NCI-H1694 (cell line): ENCODE measurements at regions not wholly inside any gene's neighbourhood (a gene's known extent, or its start where the extent isn't known, plus 50 kb on each side); places are given as distances from the start of the nearest gene placed in this dataset.

Experiments
- DNase-seq: peaks from one replicate; lab custom pipeline; 2025; lab: John Stamatoyannopoulos, UW

DNA sequence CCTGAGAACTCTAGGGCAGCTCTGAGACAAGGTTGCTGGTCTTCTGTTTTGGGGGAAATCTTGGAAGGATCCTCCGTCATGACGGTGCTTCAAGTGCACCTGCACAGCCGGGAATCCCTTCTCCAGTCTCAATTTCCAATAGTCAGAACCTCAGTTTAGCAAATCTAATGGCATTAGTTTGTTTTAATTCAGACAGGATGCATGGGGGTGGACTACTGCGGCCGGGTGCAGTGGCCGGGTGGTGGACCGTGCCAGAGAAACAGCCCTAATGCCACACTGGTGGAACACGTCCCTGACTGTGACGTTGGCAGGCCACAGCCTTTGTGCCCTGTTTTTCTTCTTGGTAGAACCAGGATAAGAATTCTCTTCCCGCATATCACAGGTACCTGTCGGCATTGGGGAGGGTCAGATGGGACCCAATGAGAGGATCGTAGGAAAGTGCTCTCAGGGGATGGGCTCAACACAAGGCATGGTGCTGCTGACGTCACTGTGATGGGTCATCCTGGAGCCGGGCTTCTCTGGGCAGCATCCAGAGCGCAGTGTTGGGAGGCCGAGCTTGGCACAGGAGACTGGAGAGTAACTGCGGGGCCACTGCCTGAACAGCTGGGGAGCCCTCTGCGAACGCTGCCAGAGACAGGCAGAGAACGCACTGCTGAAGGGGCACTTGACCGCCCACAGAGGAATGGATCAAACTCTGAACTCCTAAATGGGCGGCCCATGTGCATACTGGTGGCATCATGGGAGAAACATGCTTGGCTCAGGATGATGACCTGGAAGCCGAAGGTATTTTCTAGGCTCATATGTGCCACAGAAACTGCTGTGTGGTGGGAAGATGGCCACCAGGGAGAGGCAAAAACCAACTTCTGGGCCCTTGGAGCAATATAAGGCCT, 313.8 kb upstream of the SHH start:
- DNase-seq: no peak

DNA sequence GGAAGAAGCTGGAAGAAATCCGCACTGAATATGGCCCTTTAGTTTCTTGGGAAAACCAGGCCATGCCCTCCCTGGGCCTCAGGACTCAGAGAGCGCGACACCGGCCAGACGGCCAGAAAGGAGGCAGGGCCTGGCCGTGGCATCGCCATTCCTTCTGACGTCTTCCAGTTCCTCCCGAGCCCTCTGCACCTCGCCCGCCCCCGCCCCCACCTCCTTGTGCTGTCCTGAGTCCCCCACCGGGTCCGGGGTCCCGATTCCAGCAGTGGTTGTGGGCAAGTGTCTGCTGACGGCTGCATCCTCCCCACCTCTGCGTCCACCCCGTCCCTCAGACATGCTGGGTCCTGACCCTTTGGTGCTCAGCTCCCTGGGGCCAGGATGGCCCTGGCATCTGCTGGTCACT, 312.1 kb upstream of the SHH start:
- DNase-seq: no peak

DNA sequence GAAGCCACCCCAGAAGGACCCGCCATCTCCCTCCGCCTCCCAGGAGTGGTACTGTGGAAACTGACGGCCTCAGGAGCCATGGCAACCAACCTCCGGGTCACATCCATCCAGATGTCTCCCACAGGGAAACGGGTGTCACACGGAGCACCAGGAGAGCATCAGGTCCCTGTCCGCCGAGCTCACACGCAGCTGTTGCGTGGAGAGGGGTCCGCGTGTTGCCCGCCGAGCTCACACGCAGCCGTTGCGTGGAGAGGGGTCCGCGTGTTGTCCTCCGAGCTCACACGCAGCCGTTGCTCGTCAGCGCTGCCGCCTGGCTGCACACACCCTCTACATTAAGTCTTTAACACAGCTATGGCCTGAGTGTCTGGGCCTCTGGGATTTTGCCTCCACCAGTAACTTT, 311.1 kb upstream of the SHH start:
- no peak for DNase-seq

DNA sequence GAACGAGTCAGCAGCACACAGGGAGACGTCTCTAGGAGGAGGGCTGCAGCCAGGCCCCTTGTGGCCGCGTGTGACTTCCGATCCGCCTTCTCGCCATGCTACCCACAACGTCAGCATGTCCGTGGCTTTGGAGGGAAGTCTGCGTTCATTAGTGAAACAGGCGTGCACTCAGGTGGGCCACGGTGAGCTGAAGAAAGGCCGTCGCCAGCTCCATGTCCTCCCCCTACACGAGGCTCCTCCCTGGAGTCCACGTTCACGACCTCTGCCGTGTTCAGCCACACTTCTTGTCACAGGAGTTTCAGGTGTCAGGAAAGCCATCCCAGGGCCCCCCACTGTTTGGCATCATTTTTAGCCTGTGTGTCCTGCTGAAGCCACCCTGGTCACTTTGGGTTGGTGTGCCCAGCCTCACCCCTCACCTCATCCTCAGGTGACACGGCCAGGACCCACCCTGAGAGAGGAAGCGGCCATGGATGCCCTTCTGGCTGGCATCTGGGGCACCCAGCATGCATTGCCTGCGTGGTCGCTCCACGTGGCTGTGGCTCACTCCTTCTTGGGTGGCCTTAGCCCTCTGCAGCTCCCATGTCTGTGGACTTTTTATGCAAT, 310.6 kb upstream of the SHH start:
- DNase-seq: no peak

DNA sequence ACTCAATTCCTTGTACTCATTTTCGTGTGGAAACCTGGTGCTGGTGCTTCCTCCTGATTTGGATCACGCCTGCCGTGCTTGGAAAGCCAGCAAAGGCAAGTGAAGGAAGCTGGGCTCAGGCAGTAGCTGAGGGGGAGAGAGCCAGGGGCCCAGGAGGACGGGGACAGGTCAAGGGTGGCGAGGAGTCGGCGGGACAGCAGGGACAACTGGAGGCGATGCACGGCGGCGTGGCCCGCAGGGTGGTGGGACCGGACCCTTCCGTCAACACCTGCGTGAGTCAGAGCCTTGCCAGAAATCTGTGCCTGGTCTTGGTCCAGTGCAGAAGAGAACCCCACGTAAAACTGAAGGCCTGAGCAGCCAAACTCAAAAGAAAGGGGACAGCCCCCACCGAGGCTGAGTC, 309.7 kb upstream of the SHH start:
- DNase-seq: no peak

DNA sequence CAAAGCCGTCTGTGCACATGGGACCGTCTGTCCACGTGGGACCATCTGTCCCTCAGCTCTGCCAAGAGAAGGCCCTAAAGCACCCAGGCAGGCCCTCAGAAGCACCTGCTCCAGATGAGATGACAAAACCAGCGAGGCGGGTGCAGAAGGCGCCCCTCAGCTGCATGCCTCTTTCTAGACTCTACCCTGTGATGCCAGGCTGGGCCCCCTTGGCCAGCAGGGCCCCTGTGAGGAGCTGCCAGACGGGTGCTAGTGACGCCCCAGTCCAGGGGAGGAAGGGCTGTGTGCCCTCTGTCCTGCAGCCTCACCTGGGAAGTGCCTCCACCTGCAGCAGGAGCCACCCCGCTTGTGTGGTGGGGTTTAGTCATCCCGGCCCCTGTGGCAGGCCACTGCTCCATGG, 309.2 kb upstream of the SHH start:
- DNase-seq: no peak

DNA sequence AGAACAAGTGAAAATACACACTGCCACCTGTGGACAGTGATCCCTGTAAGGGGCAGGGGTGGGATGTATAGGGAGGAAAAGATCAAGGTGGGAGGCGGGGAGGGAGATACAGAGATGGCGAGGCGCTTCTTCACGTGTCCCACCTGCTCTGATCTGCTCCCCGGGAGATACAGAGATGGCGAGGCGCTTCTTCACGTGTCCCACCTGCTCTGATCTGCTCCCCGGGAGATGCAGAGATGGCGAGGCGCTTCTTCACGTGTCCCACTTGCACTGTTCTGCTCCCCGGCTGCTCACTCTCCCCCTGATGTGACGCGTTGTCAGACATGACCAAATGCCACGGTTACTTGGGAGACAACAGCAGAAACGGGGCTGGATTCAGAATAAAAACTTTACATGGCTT, 308.3 kb upstream of the SHH start:
- no peak for DNase-seq

DNA sequence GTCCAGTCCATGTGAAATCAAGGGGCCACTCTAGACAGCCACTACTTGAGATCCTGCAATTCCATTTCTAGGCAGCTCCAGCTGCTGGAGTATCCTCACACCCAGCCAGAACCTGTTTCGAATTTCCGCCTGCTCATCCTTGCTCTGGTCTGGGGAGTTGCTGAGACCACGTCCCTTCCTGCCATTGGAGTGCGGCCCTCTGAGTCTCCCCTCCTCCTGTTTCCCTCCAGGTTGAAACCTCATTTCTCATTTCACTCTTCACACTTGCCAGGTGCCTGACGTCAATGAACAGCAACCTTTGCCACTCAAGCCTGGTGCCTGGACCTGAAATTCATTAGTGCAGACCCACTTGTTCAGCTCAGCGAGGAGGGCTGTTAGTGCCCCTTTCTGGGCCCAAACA, 307.5 kb upstream of the SHH start:
- no peak for DNase-seq

DNA sequence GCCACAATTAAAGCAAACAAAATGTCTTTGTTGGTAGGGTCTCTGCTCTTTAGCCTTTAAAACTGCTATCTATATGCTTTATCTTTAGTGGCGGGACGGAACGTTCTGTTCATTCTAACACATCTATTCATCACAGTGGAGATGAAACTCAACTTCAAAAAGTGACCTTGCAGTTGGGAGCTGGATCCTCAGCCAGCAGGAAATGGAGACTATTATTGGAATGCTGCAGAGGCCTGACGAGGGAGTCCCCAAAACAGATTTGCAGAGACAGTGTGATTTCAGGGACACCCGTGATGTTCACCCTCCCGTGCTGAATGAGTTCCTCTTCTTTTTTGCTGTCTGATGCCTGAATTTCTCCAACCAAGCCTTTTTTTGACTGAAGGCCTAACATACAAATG, 306.0 kb upstream of the SHH start:
- no peak for DNase-seq

DNA sequence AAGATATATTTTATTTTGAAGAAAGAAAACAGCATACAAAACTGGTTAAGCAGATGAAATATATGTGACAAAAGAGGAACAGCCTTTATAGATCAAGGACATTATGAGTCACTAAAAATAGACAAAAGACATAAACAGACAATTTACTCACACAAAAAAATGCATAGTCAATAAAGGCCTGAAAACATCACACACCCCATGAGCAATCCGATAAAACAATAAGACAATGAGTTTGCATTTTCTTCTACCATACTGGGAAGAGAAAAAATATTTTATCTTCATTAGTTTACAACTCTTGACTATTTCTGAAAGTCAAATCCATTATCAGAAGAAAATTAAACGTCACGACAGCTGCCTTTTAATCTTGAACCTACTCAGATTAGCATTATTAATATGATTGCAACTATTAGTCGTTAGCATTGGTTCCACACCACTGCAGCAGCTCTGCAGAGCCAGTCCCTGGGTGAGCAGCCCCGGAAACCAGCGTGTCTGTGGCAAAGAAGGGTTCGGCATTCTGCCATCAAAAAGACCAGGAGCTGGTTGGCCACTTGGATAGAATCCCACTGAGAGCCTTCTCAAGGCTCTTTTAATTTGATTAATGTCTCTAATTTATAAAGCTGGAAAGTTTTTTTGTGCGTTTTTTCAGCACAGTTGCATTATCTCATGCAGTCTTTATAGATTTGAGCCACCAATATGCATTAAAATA, 305.4 kb upstream of the SHH start:
- DNase-seq: no peak

DNA sequence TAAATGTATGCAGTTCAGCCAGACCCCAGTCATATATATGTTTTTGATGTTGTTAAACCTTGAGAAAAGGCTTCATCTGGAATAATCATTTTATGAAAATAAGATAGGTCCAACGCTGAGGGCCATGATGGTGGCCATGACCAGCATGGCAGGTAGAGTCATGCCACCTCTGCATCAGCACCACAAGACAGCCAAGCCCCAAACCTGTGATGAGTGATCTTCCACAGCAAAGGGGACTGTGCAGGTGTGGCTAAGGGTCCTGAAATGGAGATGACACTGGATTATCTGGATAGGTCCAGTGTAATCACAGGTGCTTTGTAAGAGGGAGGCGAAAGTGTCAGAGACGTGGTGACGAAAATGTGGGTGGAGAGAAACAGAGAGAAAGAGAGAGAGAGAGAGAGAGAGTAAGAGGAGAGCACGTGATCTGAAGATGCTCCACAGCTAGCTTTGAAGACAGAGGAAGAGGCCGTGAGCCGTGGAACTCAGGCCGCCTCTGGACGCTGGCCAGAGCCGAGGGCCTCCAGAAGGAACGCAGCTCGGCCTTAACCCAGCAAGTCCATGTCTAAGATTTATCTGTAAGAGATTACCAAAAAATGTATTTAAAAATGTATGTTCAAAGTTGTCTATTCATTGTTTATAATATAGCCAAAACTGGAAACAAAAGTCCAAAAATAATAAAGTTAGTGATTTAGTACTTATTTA, 304.4 kb upstream of the SHH start:
- no peak for DNase-seq

DNA sequence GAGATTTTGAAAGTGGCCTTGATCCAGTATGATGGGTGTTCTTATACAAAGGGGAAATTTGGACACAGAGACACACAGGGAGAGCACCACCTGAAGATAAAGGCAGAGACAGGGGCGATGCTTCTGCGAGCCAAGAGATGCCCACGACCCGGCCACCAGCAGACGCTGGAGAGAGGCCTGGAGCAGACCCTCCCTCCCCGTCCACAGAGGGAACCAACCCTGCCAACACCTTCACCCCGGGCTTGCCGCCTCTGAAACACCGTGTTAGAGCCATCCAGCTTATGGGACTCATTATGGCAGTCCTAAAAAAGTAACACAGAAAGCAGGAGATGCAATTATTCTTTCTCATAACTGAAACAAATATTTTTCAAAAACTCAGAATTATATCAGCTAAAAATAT, 303.3 kb upstream of the SHH start:
- no peak for DNase-seq

DNA sequence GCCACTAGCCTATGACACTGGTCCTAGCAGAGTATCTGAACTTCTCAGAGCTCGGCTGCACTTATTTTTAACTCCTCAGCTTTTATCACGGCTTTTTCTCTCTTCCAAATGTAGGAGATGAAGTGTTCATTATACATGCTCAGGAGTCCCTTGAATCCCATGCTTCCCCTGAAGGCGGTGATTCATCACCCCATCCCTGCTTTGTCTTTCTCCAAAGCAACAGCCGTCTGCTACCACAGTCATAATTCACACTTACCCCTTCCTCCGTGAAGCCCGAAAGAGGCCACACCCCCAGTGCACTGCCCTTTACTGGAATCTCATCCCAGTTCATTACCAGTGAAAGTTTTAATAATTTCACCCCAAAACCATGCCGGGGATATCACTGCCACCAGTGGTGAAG, 301.5 kb upstream of the SHH start:
- DNase-seq: no peak

DNA sequence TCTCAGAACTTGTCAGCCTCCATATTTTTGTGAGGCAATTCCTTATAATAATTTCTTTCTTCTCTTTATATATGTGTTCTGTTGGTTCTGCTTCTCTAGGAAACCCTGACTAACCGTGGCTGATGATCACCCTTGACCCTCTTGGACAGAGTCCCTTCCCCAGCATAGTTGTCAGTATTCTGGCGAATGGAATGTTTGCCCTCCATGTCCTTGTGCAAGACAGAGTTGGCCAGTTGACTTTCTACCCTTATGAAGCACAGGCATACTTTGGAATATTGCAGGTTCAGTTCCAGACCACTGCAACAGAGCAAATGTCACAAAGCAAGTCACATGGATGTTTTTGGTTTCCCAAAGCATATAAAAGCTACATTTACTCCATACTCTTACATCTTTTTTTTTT, 297.7 kb upstream of the SHH start:
- DNase-seq: no peak

DNA sequence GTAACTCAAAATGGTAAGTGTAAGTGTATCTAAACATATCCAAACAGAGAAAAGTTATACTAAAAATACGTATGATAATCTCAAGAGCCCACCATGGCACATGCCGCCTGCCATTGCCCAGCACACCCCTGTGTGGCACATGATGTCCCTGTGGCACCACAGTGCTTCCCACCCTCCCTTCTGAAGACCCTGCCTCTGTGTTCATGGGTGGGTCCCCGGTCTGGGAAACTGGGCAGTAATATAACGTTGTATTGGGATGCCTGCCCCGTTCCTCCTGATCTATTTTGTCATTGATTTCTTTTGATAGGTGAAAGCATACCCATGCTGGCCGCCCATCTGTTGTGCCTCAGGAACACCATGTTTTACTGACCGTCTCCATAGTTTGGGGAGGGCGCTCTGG, 296.8 kb upstream of the SHH start:
- no peak for DNase-seq

DNA sequence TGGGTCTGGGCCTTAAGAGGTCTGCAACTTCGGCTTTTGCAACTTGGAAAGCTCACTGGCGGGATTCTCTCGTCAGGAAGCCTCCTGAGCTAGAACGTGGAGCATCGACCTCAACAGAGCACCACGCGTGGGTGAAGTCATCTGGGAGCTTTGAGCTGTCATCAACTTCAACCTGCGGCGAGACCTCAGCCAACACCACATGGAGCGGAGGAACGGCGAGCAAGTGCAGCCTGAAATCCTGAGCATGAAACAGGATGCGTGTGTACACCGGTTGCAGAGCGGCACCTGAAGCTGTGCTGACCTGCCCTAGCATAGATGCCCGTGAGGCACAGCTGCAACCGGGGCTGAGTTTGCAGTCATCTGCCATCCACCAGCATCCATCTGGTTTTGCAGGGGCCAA, 295.7 kb upstream of the SHH start:
- no peak for DNase-seq

DNA sequence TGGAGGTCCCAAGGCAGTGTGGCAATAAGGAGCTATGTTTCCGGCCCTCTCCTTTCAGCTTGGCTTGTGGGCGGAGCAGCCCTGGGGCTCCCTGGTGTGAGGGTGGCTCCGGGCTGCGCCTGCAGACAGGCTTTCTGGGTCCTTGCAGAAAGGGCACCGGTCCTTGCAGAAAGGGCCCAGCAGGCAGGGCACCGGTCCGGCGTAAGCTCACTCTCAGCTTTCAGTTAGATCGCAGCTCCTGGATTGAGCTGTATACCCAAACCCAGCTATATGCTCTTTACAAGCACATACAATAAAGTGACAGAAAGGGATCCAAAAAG, 293.8 kb upstream of the SHH start:
- no peak for DNase-seq

DNA sequence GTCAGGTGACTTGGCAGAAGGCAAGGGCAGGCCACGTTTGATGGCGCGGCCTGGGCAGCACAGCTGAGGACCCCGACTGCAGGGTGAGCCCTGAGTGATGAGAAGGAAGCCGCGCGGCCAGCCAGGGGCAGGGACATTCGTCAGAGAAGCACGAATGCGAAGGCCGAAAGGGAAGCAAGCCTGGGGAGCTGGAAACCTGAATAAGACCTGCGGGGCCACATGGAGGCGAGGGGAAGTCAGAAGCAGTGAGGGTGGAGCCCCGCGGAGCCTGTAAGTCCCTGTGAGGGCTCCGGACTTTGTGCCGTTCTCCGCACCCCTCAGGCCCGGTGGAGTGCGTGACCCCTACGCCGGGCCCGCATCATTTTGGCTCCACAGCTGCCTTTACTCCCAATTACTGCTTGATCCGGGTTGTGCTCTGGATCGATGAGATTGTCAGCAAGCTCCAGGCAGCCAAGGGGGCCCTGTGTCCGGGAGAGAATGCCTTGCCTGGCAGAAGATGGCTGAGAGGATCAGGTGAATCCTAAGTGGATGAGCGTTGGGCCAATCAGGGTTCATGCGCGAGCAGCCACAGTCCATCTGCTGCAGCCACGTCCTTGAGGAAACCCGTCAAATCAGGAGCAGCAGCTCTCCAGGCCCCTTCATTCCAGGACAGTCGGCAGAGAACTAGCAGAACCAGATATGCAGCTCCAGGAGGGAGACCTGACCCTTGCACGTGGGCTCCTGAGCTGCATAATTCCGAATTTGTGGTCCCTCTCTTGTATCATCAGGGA, 293.3 kb upstream of the SHH start:
- DNase-seq: no peak

DNA sequence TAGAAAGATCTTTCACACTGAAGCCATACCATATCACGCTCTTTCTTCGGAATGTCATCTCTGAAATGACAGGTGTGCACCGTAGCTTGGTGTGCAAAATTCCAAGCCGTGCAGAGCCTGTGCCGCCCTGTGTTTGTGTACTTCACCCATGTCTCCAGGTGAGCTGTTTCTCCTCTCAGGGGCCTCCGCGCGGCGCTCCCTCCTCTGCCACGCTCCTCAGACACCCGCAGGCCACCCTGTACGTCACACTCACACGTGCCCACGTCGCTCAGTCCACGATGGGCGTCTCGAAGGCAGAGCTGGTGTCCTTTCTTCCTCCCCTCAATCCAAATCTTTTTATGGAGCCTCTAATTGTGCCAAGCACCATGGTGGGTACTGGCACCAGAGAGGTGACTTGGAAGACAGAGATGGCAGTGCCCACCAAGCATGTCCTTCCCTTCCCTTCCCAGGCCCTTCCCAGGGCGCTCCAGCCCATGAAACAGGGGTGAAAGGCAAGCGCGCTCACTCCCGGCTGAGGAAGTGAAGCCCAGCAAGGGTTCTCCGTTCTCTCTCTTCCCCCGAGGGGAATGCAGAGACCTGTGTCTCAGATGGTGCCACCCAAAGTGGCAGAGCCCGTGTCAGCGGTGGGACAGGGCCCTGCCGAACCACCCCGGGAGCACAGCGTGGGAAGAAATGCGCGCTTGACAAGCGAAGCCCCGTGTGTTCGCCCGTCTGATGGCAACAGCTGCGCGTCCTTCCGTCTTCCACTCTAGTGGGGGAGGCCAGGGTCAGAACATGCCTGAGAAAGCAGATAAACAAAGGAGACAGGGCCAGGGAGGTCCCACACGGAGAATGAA, 292.5 kb upstream of the SHH start:
- DNase-seq: no peak

DNA sequence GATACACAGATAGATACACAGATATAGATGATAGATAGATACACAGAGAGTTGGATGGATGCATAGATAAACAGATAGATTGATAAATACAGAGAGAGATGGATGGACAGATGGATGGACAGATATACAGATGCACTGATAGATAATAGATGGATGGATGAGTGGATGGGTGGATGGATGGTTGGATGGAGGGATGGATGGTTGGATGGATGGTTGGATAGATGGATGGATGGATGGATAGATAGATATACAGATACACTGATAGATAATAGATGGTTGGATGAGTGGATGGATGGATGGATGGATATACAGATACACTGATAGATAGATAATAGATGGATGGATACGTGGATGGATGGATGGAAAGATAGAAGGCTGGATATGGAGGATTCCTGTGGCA, 290.0 kb upstream of the SHH start:
- DNase-seq: no peak

DNA sequence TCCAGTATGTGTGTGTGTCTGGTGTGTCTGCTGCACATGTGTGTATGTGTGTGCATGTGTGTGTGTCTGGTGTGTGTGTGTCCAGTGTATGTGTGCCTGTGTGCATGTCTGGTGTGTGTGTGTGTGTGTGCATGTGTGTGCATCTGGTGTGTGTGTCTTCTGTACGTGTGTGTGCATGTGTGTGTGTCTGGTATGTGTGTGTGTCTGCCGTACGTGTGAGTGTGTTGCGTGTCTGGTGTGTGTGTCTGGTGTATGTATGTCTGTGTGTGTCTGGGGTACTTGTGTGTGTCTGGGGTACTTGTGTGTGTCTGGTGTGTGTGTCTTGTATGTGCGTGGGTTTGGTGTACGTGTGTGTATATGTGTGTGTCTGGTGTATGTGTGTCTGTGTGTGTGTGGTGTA, 289.1 kb upstream of the SHH start:
- no peak for DNase-seq
